HG03469 (cell line): ENCODE measurements at regions not wholly inside any gene's neighbourhood (a gene's known extent, or its start where the extent isn't known, plus 50 kb on each side); places are given as distances from the start of the nearest gene placed in this dataset.

Experiments
- ATAC-seq: cut with Tn5 transposase; IDR thresholded peaks from one replicate; pipeline ENCODE4 v1.9.1; 2021; ENCODE audit warnings: mild to moderate bottlenecking, moderate library complexity, moderate number of reproducible peaks; ENCODE audit not compliant: unreplicated experiment

GRCh38 chr15:36313736-36314280, 265.6 kb upstream of the CDIN1 start:
- no peak for ATAC-seq

- ATAC-seq: no peak
These were observed 263.8 kb upstream of the CDIN1 start for GRCh38 chr15:36315649-36316048.

GRCh38 chr15:36323615-36324014, 255.8 kb upstream of the CDIN1 start:
- no peak for ATAC-seq

DNA sequence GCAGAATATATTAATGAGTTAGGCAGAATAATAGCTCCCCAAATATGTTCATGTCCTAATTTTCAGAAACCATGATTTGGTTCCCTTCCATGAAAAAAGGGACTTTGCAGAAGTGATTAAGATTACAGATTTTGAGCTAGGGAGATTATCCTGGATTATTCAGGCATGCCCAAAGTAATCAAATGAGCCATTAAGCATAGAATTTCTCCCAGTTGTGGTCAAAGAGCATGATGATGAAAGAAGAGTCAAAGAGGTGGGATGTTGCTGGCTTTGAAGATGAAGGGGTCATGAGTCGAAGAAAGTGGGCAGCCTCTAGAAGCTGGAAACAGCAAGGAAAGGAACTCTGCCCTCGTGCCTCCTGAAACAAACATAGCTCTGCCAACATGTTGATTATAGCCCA, 254.2 kb upstream of the CDIN1 start:
- ATAC-seq: no peak

DNA sequence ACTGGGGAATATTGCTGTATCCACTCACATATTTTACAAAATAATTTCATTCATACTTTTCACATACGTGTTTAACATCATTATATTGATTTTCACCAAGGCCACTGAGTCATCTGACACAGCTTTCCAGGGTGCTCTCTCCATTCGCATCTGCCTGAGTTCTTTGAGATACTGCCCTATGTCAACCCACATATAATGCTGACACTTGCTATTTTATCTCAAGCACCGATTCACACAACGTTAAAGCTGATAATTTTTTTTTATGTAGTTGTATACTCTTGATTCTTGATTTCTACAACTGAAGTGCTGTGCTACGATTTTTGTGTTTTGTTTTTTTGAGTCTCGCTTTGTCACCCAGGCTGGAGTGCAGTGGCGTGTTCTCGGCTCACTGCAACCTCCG, 249.8 kb upstream of the CDIN1 start:
- no peak for ATAC-seq

GRCh38 chr15:36330598-36330997, 248.8 kb upstream of the CDIN1 start:
- ATAC-seq: no peak

GRCh38 chr15:36331531-36332275, 247.7 kb upstream of the CDIN1 start:
- no peak for ATAC-seq

GRCh38 chr15:36332301-36332700, 247.1 kb upstream of the CDIN1 start:
- ATAC-seq: no peak

DNA sequence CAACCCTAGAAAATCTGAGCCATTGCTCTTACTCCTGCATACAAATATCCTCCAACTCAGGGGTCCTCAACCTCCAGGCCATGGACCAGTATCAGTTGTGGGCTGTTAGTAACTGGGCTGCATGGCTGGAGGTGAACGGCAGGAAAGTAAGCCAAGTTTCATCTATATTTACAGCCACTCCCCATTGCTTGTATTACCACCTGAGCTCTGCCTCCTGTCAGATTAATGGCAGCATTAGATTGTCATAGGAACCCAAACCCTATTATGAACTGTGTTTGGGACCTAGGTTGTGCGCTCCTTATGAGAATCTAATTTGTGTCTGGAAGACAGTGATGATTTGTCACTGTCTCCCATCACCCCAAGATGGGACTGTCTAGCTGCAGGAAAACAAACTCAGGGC, 246.5 kb upstream of the CDIN1 start:
- no peak for ATAC-seq

GRCh38 chr15:36334059-36334458, 245.4 kb upstream of the CDIN1 start:
- no peak for ATAC-seq

DNA sequence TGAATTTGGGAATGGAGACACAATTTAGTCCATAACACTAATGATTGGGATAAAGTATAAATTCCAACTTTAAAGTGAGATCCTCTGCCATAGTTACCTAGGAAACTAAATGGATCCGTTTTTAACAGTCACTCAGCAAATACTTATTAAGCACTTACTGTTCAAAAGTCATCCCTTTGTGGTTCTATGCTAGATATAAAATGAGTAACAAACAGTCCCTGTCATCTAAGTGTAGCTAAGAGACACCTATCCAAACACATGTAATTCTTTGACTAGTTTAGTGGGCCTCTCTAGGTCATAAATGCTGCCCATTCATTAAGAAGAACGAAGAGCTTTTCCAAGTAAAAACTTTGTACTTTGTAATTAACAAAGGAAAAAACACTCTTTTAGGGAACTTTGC, 244.2 kb upstream of the CDIN1 start:
- no peak for ATAC-seq

DNA sequence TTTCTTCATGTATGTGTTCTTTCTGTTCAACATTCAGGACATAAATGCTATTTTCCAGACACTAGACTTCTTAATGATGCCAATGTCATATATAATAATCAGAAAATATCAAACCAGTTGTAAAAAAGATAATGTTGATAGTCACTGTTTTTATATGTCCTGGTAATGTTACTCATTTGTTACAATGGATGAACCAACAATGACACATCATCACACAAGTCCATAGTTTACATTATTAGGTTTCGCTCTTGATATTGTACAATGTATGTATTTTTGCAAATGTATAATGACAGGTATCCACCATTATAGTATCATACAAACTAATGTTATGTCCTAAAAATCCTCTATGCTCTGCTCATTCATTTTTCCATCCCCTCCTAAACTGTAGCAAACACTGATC, 243.8 kb upstream of the CDIN1 start:
- no peak for ATAC-seq

DNA sequence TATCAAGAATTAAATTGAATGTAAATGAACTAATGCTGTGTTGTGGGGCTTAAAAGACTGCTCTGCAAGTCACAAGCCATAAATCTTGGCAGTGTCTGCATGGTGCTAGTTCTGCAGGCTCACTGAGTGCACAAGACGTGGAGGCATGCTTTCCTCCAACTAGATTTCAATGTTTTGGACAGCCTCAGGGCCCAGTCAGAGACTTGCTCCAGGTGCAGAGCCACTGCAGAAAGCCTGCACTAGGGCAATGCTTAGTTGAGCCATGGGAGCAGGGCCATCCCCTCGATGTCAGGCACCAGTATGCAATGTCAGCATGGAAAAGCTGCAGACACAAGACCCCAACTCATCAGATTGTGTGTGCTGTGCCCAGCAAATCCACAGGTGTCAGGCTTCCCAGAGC, 234.5 kb upstream of the CDIN1 start:
- ATAC-seq: no peak

GRCh38 chr15:36347272-36347858, 232.1 kb upstream of the CDIN1 start:
- no peak for ATAC-seq

DNA sequence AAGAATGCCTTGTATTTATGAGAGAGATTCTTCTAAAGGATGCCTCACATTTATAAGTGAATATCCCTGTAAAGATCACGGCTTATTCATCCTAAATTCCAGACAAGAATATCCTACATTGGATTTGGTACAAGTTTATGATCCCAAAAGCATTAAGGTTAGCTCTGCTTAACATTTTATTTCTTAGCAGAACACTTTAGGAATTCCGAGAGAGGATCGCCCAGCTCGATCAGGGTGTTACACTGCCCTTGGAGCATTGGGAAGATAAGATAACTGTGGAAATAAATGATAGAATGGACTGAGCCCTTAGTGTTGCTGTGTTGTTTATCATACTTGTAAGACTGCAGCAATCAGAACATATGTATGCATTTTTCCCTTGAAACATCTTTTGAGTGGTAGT, 223.0 kb upstream of the CDIN1 start:
- ATAC-seq: no peak

DNA sequence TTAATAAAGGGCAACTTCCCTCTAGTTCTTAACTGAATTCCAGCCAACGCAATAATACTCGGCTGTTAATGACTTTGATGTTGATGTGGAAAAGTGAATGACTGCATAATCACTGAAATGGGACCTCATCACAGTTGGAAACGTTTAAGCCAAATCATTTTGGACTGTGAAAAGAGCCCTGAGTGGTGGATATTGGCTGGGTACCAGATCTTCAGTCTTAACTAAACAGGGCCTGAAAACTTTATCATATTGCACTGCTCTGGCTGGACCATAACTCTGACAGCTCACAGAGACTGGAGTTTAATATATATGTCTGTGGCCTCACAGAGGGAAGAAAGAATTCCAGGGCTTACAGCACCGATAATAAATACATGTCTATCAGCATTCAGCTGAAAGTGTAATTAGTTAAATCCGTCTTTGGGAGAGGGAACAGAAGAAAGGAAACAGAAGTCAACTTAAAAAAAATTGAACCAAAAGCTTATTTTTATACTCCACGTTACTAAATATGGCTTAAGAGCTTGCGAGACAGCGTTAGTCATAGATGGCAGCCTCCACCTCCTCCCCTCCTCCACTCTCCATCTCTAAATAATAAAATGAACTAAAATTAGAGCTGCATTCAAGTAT, 222.3 kb upstream of the CDIN1 start:
- ATAC-seq: no peak

DNA sequence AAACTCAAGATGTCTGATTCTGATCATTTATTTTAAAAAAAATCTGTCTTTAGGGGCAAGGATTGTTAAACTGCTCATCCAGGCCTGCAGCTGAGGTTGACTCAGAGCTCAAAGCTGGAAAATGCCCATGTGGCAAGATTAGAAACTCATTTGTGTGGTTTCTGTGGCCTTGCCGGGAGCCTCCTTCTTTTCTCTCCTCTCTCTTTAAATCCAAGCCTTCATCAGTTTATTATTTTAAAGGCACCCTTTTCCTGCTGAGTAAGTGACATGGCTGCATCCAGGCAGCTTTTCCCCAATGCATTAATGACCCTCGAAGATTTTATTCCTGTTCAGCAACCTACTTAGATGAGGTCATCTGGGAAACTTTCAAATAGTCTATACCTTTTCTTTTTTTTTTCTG, 221.3 kb upstream of the CDIN1 start:
- ATAC-seq: no peak

DNA sequence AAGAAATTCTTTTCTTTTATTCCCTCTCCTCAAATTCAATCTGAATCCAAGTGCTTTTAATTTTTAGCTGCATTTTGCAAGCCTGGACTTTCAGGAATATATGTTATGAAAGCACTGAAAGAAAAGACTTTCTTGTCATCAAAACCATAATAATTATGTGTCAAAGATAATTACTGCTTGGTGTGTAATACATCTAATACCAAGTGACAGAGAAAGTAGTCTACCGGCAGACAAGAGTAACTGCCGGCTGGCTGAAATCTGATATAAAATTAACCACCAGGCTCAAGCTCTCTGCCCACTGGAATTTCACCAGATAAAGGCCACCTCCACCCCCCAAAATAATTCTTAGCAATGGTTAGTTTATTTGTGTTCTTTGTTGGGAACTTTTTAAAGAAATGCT, 220.9 kb upstream of the CDIN1 start:
- ATAC-seq: no peak

- no peak for ATAC-seq
These were observed 220.1 kb upstream of the CDIN1 start for GRCh38 chr15:36359286-36359685.

GRCh38 chr15:36361351-36361870, 218.0 kb upstream of the CDIN1 start:
- no peak for ATAC-seq

- no peak for ATAC-seq
These were observed 216.9 kb upstream of the CDIN1 start for GRCh38 chr15:36362509-36362915.

DNA sequence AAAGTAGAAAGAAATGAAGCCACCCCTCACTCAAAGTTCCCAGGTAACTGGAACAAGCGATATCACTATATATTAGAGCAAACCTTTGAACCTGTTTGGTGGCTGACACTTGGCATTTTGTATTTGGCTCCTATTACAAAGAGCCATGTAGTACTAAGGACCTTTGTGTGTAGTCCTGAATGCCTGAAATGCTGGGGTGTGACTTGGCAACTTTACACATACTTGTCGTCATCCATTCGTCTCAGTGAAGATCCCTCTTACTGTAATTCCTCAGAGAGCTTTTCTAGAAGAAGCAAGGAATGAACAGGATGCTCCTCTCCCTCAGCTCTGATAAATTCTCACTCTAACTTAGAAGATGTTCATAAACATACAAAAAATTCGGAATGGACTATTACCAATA, 216.1 kb upstream of the CDIN1 start:
- ATAC-seq: no peak
